SK-N-SH (cell line): ENCODE measurements at regions not wholly inside any gene's neighbourhood (a gene's known extent, or its start where the extent isn't known, plus 50 kb on each side); places are given as distances from the start of the nearest gene placed in this dataset.

Source experiments
- CTCF ChIA-PET: fragments of 300-600, 350-600 bp; formaldehyde crosslinking; extraction: SDS; loops from one replicate; lab custom pipeline; 2021; lab: Yijun Ruan, JAX
- POLR2A ChIA-PET: fragments of 350-600 bp; sonication (Branson Sonifier 250); formaldehyde crosslinking; extraction: SDS; loops from one replicate; lab custom pipeline; 2020; ENCODE audit warnings: antibody characterized with exemption, inconsistent platforms; lab: Yijun Ruan, JAX
- DNase-seq: peaks from one replicate; pipeline ENCODE4 v3.0.0; 2012
- H2AFZ ChIP-seq: fragments of 200-600 bp; sonication (generic); 2 replicates; pipeline ENCODE4 v1.8.1; 2016; ENCODE audit warnings: antibody characterized with exemption, mild to moderate bottlenecking, low read depth
- H3F3A ChIP-seq: fragments of 200-600 bp; sonication (generic); replicated peaks from 2 replicates; pipeline ENCODE3; 2016; ENCODE audit warnings: antibody characterized with exemption, mild to moderate bottlenecking; ENCODE audit not compliant: insufficient read depth
- H3K27ac ChIP-seq, 2 experiments: fragments of 200-500 bp in 1 of 2; fragments of 200-600 bp in 1 of 2; sonication (Bioruptor generic) in 1 of 2; sonication (generic), shearing (Covaris generic) in 1 of 2; 2 replicates each; pipeline versions ENCODE4 v1.5.1 to v1.6.1; 2014 to 2016; ENCODE audit warnings: low read depth in 2 of 2, inconsistent platforms in 1 of 2, low read length in 1 of 2, mild to moderate bottlenecking in 1 of 2, mixed read lengths in 1 of 2
- H3K27me3 ChIP-seq: fragments of 200-600 bp; sonication (generic), shearing (Covaris generic); 2 replicates; pipeline ENCODE4 v1.6.1; 2016; ENCODE audit warnings: mixed run types; ENCODE audit not compliant: insufficient read depth
- H3K36me3 ChIP-seq, 2 experiments: fragments of 200-500 bp in 1 of 2; fragments of 200-600 bp in 1 of 2; sonication (Bioruptor generic) in 1 of 2; sonication (generic) in 1 of 2; replicated peaks in 1 of 2; 2 replicates each; pipeline versions ENCODE3 to v1.5.1; 2014 to 2016; ENCODE audit warnings: low read length in 1 of 2, mild to moderate bottlenecking in 1 of 2; ENCODE audit not compliant: insufficient read depth in 2 of 2, control insufficient read depth in 1 of 2
- H3K4me1 ChIP-seq, 2 experiments: fragments of 200-500 bp in 1 of 2; fragments of 200-600 bp in 1 of 2; sonication (Bioruptor generic) in 1 of 2; sonication (generic), shearing (Covaris generic) in 1 of 2; 2 replicates each; pipeline versions ENCODE4 v1.5.1 to v1.6.1; 2014 to 2016; ENCODE audit warnings: low read depth in 1 of 2, low read length in 1 of 2, mixed run types in 1 of 2; ENCODE audit not compliant: insufficient read depth in 2 of 2, control insufficient read depth in 1 of 2
- H3K4me2 ChIP-seq: fragments of 200-600 bp; sonication (generic), shearing (Covaris generic); 2 replicates; pipeline ENCODE4 v1.6.1; 2017; ENCODE audit warnings: mixed run types
- H3K4me3 ChIP-seq, 2 experiments: fragments of 200-500 bp in 1 of 2; fragments of 200-600 bp in 1 of 2; sonication (Bioruptor generic) in 1 of 2; sonication (generic), shearing (Covaris generic) in 1 of 2; 2 replicates each; pipeline versions ENCODE4 v1.5.1 to v1.8.1; 2014 to 2016; ENCODE audit warnings: low read depth in 2 of 2, inconsistent platforms in 1 of 2, low read length in 1 of 2, mild to moderate bottlenecking in 1 of 2, mixed read lengths in 1 of 2, moderate library complexity in 1 of 2
- H3K79me2 ChIP-seq: fragments of 200-600 bp; sonication (generic); 2 replicates; pipeline ENCODE4 v1.8.1; 2017; ENCODE audit warnings: mild to moderate bottlenecking; ENCODE audit not compliant: insufficient read depth
- H3K9ac ChIP-seq: fragments of 200-600 bp; sonication (generic); 2 replicates; pipeline ENCODE4 v1.6.1; 2017; ENCODE audit warnings: mixed run types
- H3K9me2 ChIP-seq: fragments of 200-600 bp; sonication (generic); 2 replicates; pipeline ENCODE4 v1.6.1; 2017; ENCODE audit warnings: mixed run types
- H3K9me3 ChIP-seq: fragments of 200-600 bp; sonication (generic); 2 replicates; pipeline ENCODE4 v1.6.1; 2017; ENCODE audit warnings: mixed run types, mild to moderate bottlenecking, moderate library complexity
- H4K20me1 ChIP-seq: fragments of 200-600 bp; sonication (generic); 2 replicates; pipeline ENCODE4 v1.6.1; 2017; ENCODE audit warnings: mild to moderate bottlenecking, mixed run types; ENCODE audit not compliant: insufficient read depth
- FOSL2 ChIP-seq: IDR thresholded peaks from 2 replicates; pipeline ENCODE4 v1.4.0; 2012; ENCODE audit warnings: low read depth, mild to moderate bottlenecking, moderate library complexity, borderline replicate concordance
- FOXJ3 ChIP-seq: sonication (generic); formaldehyde crosslinking; IDR thresholded peaks from 2 replicates; pipeline ENCODE4 v1.5.1; 2020; ENCODE audit warnings: mild to moderate bottlenecking, missing genetic modification reagents
- FOXM1 ChIP-seq: IDR thresholded peaks from 2 replicates; pipeline ENCODE4 v1.4.0; 2012; ENCODE audit warnings: low read depth, mild to moderate bottlenecking
- GATA2 ChIP-seq: sonication (generic); formaldehyde crosslinking; IDR thresholded peaks from 2 replicates; pipeline ENCODE4 v1.5.0; 2020; ENCODE audit warnings: mild to moderate bottlenecking, missing genetic modification reagents
- MAX ChIP-seq: IDR thresholded peaks from 2 replicates; pipeline ENCODE4 v1.4.0; 2012; ENCODE audit warnings: low read depth
- MEF2A ChIP-seq: IDR thresholded peaks from 2 replicates; pipeline ENCODE4 v1.4.0; 2012; ENCODE audit warnings: low read depth, borderline replicate concordance
- MXI1 ChIP-seq: IDR thresholded peaks from 2 replicates; pipeline ENCODE4 v1.6.1; 2012; ENCODE audit warnings: mild to moderate bottlenecking, low read depth, low read length, improper control_type of control experiment
- NFIC ChIP-seq: IDR thresholded peaks from 2 replicates; pipeline ENCODE4 v1.4.0; 2012; ENCODE audit warnings: borderline replicate concordance
- NRF1 ChIP-seq: IDR thresholded peaks from 2 replicates; pipeline ENCODE4 v1.6.1; 2012; ENCODE audit warnings: low read depth, mild to moderate bottlenecking, low read length
- PBX3 ChIP-seq: IDR thresholded peaks from 2 replicates; pipeline ENCODE4; 2012
- RAD21 ChIP-seq: IDR thresholded peaks from 2 replicates; pipeline ENCODE4 v1.6.1; 2012; ENCODE audit warnings: mild to moderate bottlenecking, low read length
- RXRA ChIP-seq: IDR thresholded peaks from 2 replicates; pipeline ENCODE4 v1.4.0; 2012; ENCODE audit warnings: low read depth, mild to moderate bottlenecking, borderline replicate concordance
- SIN3A ChIP-seq: IDR thresholded peaks from 2 replicates; pipeline ENCODE4 v1.6.1; 2012; ENCODE audit warnings: low read depth, mild to moderate bottlenecking, low read length, moderate library complexity, borderline replicate concordance
- SMC3 ChIP-seq: IDR thresholded peaks from 2 replicates; pipeline ENCODE4 v1.6.1; 2012; ENCODE audit warnings: low read depth, low read length, improper control_type of control experiment
- TCF12 ChIP-seq: IDR thresholded peaks from 2 replicates; pipeline ENCODE4 v1.4.0; 2012
- TEAD4 ChIP-seq: IDR thresholded peaks from 2 replicates; pipeline ENCODE4 v1.4.0; 2012; ENCODE audit warnings: mild to moderate bottlenecking, borderline replicate concordance; ENCODE audit not compliant: insufficient read depth
- YY1 ChIP-seq: IDR thresholded peaks from 2 replicates; pipeline ENCODE4 v1.4.0; 2012; ENCODE audit warnings: low read depth, mild to moderate bottlenecking
- ZBTB33 ChIP-seq: IDR thresholded peaks from 2 replicates; pipeline ENCODE4 v1.4.0; 2012; ENCODE audit warnings: low read depth, borderline replicate concordance
- WGBS: methylation state at CpG from one replicate; pipeline ENCODE4 v1.1.6; 2017; ENCODE audit warnings: low lambda C conversion rate; 5-methylcytosine and 5-hydroxymethylcytosine counted together
- TF ChIP-seq, protein P1 (sequence below): IDR thresholded peaks from 2 replicates; pipeline ENCODE4 v1.6.1; 2012; ENCODE audit warnings: mild to moderate bottlenecking, low read depth, low read length, moderate library complexity
- TF ChIP-seq, protein P2 (sequence below): fragments of 150-350 bp; IDR thresholded peaks from 2 replicates; pipeline ENCODE4 v1.6.1; 2016; ENCODE audit warnings: mild to moderate bottlenecking, low read depth, low read length

DNA sequence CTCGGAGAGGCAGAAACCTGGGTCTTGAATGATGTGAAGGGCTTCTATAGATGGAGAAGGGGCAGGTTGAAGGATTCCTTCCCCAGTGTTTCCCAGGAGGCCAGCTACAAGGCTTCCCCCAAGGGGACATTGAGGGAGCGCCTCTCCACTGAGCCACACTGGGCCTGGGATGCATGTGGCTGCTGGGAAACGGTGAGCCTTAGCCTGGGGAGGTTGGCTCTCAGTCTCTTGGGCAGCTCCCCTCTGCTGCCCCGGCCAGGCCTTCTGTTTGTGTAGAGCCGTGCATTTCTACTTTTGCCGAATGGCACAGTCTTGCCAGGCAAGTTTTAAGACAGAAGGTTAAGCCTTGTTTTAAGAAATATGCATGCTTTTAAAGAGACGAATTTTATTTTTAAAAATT lies 254.4 kb upstream of the POU3F1 start:
- TF ChIP-seq SIN3A (no peak), TCF12 (no peak), MAX (no peak), ZBTB33 (no peak), FOSL2 (no peak), MEF2A (no peak), RAD21 (no peak), RXRA (no peak), SMC3 (no peak), NRF1 (no peak), NFIC (no peak), YY1 (no peak)
- TF ChIP-seq, protein P1, sequence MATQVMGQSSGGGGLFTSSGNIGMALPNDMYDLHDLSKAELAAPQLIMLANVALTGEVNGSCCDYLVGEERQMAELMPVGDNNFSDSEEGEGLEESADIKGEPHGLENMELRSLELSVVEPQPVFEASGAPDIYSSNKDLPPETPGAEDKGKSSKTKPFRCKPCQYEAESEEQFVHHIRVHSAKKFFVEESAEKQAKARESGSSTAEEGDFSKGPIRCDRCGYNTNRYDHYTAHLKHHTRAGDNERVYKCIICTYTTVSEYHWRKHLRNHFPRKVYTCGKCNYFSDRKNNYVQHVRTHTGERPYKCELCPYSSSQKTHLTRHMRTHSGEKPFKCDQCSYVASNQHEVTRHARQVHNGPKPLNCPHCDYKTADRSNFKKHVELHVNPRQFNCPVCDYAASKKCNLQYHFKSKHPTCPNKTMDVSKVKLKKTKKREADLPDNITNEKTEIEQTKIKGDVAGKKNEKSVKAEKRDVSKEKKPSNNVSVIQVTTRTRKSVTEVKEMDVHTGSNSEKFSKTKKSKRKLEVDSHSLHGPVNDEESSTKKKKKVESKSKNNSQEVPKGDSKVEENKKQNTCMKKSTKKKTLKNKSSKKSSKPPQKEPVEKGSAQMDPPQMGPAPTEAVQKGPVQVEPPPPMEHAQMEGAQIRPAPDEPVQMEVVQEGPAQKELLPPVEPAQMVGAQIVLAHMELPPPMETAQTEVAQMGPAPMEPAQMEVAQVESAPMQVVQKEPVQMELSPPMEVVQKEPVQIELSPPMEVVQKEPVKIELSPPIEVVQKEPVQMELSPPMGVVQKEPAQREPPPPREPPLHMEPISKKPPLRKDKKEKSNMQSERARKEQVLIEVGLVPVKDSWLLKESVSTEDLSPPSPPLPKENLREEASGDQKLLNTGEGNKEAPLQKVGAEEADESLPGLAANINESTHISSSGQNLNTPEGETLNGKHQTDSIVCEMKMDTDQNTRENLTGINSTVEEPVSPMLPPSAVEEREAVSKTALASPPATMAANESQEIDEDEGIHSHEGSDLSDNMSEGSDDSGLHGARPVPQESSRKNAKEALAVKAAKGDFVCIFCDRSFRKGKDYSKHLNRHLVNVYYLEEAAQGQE, result no peak
- TF ChIP-seq, all 33 proteins: peak for 0
- Histone ChIP-seq H3K9me2 (no peaks in the 10 kb centered on the region), H3F3A (no peaks in the 10 kb centered on the region), H3K9ac (no peak overlapping the region), H3K27ac (no peak overlapping the region), H3K4me3 (no peak overlapping the region), H3K36me3 (no peaks in the 10 kb centered on the region), H3K9me3 (no peaks in the 10 kb centered on the region), H3K79me2 (no peaks in the 10 kb centered on the region), H4K20me1 (no peaks in the 10 kb centered on the region), H3K4me1 (peaks cover 0 to 4% of the 10 kb centered on the region in 2 experiments; a peak in 1 of 4 replicates), H2AFZ (no peak overlapping the region), H3K27me3 (peaks cover 3% of the 10 kb centered on the region; the same call in 1 of the 2 replicates), H3K4me2 (no peak overlapping the region)
- CTCF ChIA-PET, result no interaction called here
- DNase-seq, result no peak
- POLR2A ChIA-PET, result no interaction called here
- WGBS, result 16% methylated on average over 5 of the region's 7 CpGs

DNA sequence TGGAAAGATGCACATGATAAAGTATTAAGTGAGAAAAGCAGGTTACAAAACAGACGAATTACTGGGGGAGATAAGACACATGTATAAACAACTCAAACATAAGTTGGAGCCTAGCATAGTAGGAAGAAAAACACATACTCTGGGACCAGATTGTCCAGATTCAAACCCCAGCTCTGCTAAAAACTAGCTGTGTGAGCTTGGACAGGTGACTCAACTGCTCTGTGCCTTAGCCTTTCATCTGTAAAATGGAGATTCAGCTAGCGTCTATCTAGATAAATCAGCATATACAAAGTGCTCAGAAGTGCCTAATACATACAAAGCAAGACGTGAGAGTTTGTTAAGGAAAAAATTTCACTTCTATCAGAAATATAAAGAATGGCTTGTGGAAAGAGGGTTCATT lies 254.0 kb upstream of the POU3F1 start:
- Histone ChIP-seq H2AFZ (no peak overlapping the region), H4K20me1 (no peaks in the 10 kb centered on the region), H3K9ac (no peak overlapping the region), H3F3A (no peaks in the 10 kb centered on the region), H3K36me3 (no peaks in the 10 kb centered on the region), H3K9me2 (no peaks in the 10 kb centered on the region), H3K27me3 (peaks cover 7% of the 10 kb centered on the region; the same call in 1 of the 2 replicates), H3K4me2 (no peak overlapping the region), H3K79me2 (no peaks in the 10 kb centered on the region), H3K4me3 (no peak overlapping the region), H3K27ac (no peak overlapping the region), H3K9me3 (no peaks in the 10 kb centered on the region), H3K4me1 (peaks cover 0 to 4% of the 10 kb centered on the region in 2 experiments; a peak in 1 of 4 replicates)
- POLR2A ChIA-PET, result no interaction called here
- CTCF ChIA-PET, result no interaction called here
- DNase-seq, result no peak
- WGBS, result 2% methylated on average over 3 of the region's 3 CpGs
- TF ChIP-seq FOXJ3 (CRISPR knock-in tag) (no peak), RXRA (no peak), PBX3 (no peak), TEAD4 (no peak), GATA2 (no peak), MXI1 (no peak), FOXM1 (no peak)
- TF ChIP-seq, protein P2, sequence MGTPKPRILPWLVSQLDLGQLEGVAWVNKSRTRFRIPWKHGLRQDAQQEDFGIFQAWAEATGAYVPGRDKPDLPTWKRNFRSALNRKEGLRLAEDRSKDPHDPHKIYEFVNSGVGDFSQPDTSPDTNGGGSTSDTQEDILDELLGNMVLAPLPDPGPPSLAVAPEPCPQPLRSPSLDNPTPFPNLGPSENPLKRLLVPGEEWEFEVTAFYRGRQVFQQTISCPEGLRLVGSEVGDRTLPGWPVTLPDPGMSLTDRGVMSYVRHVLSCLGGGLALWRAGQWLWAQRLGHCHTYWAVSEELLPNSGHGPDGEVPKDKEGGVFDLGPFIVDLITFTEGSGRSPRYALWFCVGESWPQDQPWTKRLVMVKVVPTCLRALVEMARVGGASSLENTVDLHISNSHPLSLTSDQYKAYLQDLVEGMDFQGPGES, result no peak
